HG03280 (cell line): ENCODE measurements at regions not wholly inside any gene's neighbourhood (a gene's known extent, or its start where the extent isn't known, plus 50 kb on each side); places are given as distances from the start of the nearest gene placed in this dataset.
"Not testable (repeated sequence)": the region's sequence is repeated elsewhere in the genome, so short reads cannot be mapped to it uniquely, and the experiment has no call there.

Experiments used
- ATAC-seq: cut with Tn5 transposase; IDR thresholded peaks from one replicate; pipeline ENCODE4 v1.9.1; 2021; ENCODE audit warnings: mild to moderate bottlenecking, moderate library complexity; ENCODE audit not compliant: unreplicated experiment

- no peak for ATAC-seq
Measured at GRCh38 chr11:96447208-96448110, 57.6 kb downstream of the JRKL start.

- no peak for ATAC-seq
Measured at GRCh38 chr11:96448225-96448624, 58.4 kb downstream of the JRKL start.

DNA sequence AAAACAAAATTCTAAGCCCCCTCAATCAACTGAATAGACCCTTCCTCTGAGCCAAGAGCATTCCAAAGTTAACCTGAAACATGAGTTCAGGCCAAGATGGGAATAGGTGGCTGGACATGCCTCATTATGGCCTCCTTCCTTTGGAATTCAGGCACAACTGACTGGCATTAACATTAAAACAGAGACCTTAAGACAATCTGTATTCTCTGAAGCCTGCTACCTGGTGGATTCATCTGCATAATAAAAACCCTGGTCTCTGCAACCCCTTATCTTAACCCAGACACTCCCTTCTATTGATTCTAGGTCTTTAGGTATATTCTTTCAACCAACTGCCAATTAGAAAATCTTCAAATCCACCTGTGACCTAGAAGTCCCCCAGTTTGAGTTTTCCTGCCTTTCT lies 66.3 kb downstream of the JRKL start:
- ATAC-seq: no peak

- no peak for ATAC-seq
Measured at GRCh38 chr11:96459751-96460150, 69.9 kb downstream of the JRKL start.

- ATAC-seq: no peak
Measured at GRCh38 chr11:96461871-96462270, 72.1 kb downstream of the JRKL start.

- peak; percentile 80 for ATAC-seq
Measured at GRCh38 chr11:96464700-96465307, 75.0 kb downstream of the JRKL start.

GRCh38 chr11:96465512-96465911 lies 75.7 kb downstream of the JRKL start:
- no peak for ATAC-seq

DNA sequence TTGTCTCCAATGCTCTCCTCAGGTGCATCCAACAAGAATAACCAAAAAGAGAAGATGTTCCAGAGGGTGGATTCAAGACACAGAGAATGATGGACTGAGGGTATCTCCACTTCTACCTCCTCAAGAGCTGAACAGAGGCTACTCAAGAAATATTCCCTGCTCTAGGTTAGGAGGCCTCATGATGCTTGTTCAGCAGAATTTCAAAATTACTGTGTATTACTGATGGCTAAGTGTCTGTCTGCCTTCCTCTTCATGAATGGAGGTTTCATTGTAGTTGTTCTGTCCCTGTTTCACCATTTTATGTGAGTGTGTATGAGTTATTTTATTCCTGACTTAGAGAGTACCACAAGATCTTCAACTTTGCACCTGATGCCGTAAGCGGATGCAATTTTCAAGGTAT lies 76.8 kb downstream of the JRKL start:
- no peak for ATAC-seq

GRCh38 chr11:96469776-96470175 lies 80.0 kb downstream of the JRKL start:
- no peak for ATAC-seq

- no peak for ATAC-seq
Measured at GRCh38 chr11:96470521-96470920, 80.7 kb downstream of the JRKL start.

DNA sequence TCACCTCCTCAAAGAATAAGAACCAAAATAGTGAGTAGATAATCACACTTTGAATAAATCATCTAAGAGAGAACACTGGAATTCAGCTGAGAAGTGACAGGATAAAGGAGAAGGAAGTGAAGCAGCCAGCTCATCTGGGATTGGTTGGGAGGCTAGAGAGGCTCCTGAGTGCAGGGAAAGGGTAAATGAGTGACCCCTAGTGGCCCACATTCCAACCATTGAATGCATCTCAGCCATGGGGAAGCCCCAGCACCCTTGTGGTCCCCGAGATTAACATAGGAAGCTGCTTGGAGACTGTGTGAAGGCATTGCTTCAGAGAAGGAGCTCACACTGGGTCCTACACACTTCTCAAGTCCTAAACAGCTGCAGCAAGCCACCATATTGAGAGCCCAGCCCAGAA lies 82.3 kb downstream of the JRKL start:
- no peak for ATAC-seq

GRCh38 chr11:96474263-96474662 lies 84.5 kb downstream of the JRKL start:
- no peak for ATAC-seq

DNA sequence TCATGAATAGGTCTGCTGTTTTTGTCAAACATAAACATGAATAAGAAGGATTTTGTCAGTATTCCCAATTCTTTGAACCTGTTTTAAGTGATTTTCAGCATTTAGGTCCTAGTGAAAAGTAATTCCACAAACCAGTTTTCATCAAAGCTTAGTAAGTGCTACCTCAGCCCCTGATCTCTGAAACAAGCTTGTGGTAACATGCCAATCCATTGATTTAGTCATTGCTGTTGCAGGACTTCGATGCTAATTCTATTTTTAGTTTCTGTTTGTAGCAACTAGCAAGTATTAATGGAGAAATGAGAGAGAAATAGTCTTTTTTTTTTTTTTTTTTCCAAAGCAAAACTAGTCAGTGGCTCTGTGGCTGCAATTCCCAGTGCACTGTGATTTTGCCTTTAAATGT lies 91.4 kb downstream of the JRKL start:
- ATAC-seq: no peak

- ATAC-seq: no peak
Measured at GRCh38 chr11:96481771-96482170, 92.0 kb downstream of the JRKL start.

GRCh38 chr11:96482193-96482592 lies 92.4 kb downstream of the JRKL start:
- ATAC-seq: no peak

DNA sequence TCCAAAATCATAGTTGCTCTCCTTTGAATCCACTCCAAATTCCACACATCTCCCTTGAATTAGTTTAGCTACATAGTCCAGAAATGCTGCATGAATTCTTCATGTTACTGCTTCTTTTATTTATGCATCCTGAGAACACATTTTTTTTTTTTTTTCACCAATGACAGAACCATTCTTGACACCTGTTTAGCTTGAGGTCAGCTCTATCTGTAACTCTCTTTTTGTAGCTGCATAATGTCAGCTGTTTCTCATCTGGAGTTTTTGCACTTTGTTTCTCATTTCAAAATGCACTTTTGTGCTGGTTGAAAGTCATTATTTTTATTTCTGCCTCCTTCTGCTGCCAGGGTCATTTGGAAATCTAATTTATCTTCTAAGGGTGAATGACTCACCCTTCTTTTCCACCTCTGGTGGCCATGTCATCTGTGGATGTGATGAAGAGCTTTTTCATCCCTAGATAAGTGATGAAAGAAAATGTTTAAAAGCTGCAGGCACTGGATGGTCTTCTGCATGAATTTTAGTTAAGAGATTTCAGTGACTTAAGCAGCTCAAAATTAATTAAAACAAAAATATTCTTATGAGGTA lies 93.7 kb downstream of the JRKL start:
- no peak for ATAC-seq

GRCh38 chr11:96484361-96484760 lies 94.5 kb downstream of the JRKL start:
- no peak for ATAC-seq

GRCh38 chr11:96486890-96487611 lies 97.2 kb downstream of the JRKL start:
- no peak for ATAC-seq

- not testable (repeated sequence) for ATAC-seq
Measured at GRCh38 chr11:96488911-96489310, 99.1 kb downstream of the JRKL start.

DNA sequence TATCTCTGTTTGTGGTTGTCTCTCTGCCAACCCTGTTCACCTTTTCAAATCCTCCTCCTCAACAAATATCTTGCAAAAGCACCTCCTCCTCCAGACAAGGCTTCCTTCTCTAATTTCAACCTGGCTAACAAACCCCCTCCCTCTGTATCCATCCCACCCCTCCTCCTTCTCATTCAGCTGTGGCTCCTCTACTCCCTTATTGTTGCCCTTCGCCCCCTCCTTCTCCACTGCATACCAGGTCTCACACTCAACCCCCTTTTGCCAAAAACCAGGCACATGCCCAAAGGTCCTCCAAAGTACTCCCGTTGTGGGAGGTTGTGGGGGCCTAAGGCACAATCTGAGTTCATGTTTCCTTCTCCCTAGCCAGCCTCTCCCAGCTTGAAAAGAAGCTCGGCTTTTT lies 110.6 kb downstream of the JRKL start:
- no peak for ATAC-seq

- ATAC-seq: no peak
Measured at GRCh38 chr11:96506041-96506440, 116.2 kb downstream of the JRKL start.
